ENCODE measurements at regions not wholly inside any gene's neighbourhood (a gene's known extent, or its start where the extent isn't known, plus 50 kb on each side); places are given as distances from the start of the nearest gene placed in this dataset.

DNA sequence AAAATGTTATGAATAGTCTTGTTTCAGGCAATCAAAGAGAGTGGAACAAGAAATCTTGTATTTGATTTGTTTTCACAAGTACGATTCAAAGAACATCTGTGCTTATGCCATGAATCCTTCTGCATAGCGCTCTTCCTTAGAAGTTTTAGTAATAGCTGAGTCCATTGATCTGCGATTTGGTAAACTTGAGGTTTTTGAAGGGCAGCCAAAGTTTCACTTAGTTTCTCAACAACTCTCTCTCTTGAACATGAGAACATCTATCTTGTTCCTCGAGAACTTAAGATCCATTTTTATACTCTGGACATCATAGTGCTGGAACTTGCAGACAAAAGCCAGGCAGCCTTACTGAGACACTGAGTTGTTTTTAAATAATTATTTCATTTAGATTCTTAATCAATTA is 96.2 kb upstream of the USP15 start:
- TF ChIP-seq KLF1 (tag by site-specific recombination; IDR thresholded peaks at IDR 0.05) (no peak), ZNF76 (tag by site-specific recombination; IDR thresholded peaks at IDR 0.05; ENCODE audit: borderline replicate concordance, low read depth) (no peak), PRDM1 (tag by site-specific recombination; IDR thresholded peaks at IDR 0.05) (no peak), KLF10 (tag by site-specific recombination; IDR thresholded peaks at IDR 0.05) (no peak), ZNF623 (tag by site-specific recombination; IDR thresholded peaks at IDR 0.05) (no peak), ZNF629 (tag by site-specific recombination; IDR thresholded peaks at IDR 0.05) (no peak), ZNF433 (tag by site-specific recombination; IDR thresholded peaks at IDR 0.05; ENCODE audit: low read depth) (no peak), ZNF830 (tag by site-specific recombination; IDR thresholded peaks at IDR 0.05; ENCODE audit: low read depth) (no peak)
- TF ChIP-seq, protein P1, sequence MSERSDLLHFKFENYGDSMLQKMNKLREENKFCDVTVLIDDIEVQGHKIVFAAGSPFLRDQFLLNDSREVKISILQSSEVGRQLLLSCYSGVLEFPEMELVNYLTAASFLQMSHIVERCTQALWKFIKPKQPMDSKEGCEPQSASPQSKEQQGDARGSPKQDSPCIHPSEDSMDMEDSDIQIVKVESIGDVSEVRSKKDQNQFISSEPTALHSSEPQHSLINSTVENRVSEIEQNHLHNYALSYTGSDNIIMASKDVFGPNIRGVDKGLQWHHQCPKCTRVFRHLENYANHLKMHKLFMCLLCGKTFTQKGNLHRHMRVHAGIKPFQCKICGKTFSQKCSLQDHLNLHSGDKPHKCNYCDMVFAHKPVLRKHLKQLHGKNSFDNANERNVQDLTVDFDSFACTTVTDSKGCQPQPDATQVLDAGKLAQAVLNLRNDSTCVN (tag by site-specific recombination; optimal IDR thresholded peaks at IDR 0.05): no peak
- TF ChIP-seq, protein P2, sequence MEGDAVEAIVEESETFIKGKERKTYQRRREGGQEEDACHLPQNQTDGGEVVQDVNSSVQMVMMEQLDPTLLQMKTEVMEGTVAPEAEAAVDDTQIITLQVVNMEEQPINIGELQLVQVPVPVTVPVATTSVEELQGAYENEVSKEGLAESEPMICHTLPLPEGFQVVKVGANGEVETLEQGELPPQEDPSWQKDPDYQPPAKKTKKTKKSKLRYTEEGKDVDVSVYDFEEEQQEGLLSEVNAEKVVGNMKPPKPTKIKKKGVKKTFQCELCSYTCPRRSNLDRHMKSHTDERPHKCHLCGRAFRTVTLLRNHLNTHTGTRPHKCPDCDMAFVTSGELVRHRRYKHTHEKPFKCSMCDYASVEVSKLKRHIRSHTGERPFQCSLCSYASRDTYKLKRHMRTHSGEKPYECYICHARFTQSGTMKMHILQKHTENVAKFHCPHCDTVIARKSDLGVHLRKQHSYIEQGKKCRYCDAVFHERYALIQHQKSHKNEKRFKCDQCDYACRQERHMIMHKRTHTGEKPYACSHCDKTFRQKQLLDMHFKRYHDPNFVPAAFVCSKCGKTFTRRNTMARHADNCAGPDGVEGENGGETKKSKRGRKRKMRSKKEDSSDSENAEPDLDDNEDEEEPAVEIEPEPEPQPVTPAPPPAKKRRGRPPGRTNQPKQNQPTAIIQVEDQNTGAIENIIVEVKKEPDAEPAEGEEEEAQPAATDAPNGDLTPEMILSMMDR (tag by site-specific recombination; IDR thresholded peaks at IDR 0.05): no peak
- TF ChIP-seq, protein P3, sequence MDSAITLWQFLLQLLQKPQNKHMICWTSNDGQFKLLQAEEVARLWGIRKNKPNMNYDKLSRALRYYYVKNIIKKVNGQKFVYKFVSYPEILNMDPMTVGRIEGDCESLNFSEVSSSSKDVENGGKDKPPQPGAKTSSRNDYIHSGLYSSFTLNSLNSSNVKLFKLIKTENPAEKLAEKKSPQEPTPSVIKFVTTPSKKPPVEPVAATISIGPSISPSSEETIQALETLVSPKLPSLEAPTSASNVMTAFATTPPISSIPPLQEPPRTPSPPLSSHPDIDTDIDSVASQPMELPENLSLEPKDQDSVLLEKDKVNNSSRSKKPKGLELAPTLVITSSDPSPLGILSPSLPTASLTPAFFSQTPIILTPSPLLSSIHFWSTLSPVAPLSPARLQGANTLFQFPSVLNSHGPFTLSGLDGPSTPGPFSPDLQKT (IDR thresholded peaks at IDR 0.05; ENCODE audit: borderline replicate concordance, low read depth, low read length): no peak
- TF ChIP-seq, protein P4, sequence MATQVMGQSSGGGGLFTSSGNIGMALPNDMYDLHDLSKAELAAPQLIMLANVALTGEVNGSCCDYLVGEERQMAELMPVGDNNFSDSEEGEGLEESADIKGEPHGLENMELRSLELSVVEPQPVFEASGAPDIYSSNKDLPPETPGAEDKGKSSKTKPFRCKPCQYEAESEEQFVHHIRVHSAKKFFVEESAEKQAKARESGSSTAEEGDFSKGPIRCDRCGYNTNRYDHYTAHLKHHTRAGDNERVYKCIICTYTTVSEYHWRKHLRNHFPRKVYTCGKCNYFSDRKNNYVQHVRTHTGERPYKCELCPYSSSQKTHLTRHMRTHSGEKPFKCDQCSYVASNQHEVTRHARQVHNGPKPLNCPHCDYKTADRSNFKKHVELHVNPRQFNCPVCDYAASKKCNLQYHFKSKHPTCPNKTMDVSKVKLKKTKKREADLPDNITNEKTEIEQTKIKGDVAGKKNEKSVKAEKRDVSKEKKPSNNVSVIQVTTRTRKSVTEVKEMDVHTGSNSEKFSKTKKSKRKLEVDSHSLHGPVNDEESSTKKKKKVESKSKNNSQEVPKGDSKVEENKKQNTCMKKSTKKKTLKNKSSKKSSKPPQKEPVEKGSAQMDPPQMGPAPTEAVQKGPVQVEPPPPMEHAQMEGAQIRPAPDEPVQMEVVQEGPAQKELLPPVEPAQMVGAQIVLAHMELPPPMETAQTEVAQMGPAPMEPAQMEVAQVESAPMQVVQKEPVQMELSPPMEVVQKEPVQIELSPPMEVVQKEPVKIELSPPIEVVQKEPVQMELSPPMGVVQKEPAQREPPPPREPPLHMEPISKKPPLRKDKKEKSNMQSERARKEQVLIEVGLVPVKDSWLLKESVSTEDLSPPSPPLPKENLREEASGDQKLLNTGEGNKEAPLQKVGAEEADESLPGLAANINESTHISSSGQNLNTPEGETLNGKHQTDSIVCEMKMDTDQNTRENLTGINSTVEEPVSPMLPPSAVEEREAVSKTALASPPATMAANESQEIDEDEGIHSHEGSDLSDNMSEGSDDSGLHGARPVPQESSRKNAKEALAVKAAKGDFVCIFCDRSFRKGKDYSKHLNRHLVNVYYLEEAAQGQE (tag by site-specific recombination; IDR thresholded peaks at IDR 0.05): no peak
- TF ChIP-seq, protein P5, sequence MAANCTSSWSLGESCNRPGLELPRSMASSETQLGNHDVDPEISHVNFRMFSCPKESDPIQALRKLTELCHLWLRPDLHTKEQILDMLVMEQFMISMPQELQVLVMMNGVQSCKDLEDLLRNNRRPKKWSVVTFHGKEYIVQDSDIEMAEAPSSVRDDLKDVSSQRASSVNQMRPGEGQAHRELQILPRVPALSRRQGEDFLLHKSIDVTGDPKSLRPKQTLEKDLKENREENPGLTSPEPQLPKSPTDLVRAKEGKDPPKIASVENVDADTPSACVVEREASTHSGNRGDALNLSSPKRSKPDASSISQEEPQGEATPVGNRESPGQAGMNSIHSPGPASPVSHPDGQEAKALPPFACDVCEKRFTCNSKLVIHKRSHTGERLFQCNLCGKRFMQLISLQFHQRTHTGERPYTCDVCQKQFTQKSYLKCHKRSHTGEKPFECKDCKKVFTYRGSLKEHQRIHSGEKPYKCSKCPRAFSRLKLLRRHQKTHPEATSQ (tag by site-specific recombination; IDR thresholded peaks at IDR 0.05): no peak
- TF ChIP-seq, protein P6, sequence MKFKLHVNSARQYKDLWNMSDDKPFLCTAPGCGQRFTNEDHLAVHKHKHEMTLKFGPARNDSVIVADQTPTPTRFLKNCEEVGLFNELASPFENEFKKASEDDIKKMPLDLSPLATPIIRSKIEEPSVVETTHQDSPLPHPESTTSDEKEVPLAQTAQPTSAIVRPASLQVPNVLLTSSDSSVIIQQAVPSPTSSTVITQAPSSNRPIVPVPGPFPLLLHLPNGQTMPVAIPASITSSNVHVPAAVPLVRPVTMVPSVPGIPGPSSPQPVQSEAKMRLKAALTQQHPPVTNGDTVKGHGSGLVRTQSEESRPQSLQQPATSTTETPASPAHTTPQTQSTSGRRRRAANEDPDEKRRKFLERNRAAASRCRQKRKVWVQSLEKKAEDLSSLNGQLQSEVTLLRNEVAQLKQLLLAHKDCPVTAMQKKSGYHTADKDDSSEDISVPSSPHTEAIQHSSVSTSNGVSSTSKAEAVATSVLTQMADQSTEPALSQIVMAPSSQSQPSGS (tag by site-specific recombination; IDR thresholded peaks at IDR 0.05; ENCODE audit: low read depth): no peak

Data from HEK293 (cell line).